PC-9 (cell line): ENCODE measurements at regions not wholly inside any gene's neighbourhood (a gene's known extent, or its start where the extent isn't known, plus 50 kb on each side); places are given as distances from the start of the nearest gene placed in this dataset.

Source experiments
- BruUV-seq: library from RNA; stranded (reverse); fragments of 400-500 nt; replicated peaks from 2 replicates; lab custom pipeline; 2021; lab: Mats Ljungman, UMichigan
- CTCF ChIA-PET: fragments of 300-600 bp; sonication (Branson Sonifier 250); formaldehyde crosslinking; loops from one replicate; lab custom pipeline; 2022; ENCODE audit warnings: antibody characterized with exemption; lab: Charles Lee
- POLR2A ChIA-PET: fragments of 300-600 bp; sonication (Branson Sonifier 250); formaldehyde crosslinking; loops from one replicate; lab custom pipeline; 2022; ENCODE audit warnings: antibody characterized with exemption; ENCODE audit not compliant: unreplicated experiment; lab: Charles Lee
- DNase-seq, 2 experiments: peaks; one replicate each; pipeline versions ENCODE4 v3.0.0 to v3.0.0-alpha.2; 2015 to 2022; ENCODE audit warnings: mixed read lengths in 1 of 2
- H2AFZ ChIP-seq: fragments of 200-600 bp; sonication (generic); 2 replicates; pipeline ENCODE4 v1.8.1; 2017; ENCODE audit warnings: antibody characterized with exemption
- H3F3A ChIP-seq: fragments of 200-600 bp; sonication (generic); 2 replicates; pipeline ENCODE4 v1.8.1; 2017; ENCODE audit warnings: antibody characterized with exemption, mild to moderate bottlenecking, low read depth; ENCODE audit not compliant: insufficient read depth
- H3K27ac ChIP-seq: fragments of 200-600 bp; sonication (generic); 2 replicates; pipeline ENCODE4 v1.6.1; 2016; ENCODE audit warnings: mixed run types
- H3K27me3 ChIP-seq: fragments of 200-600 bp; sonication (generic); 2 replicates; pipeline ENCODE4 v1.6.1; 2016; ENCODE audit warnings: low read depth, mixed run types; ENCODE audit not compliant: insufficient read depth
- H3K36me3 ChIP-seq: fragments of 200-600 bp; sonication (generic); 2 replicates; pipeline ENCODE4 v1.6.1; 2016; ENCODE audit warnings: low read depth, mixed run types
- H3K4me1 ChIP-seq: fragments of 200-600 bp; sonication (generic); replicated peaks from 2 replicates; pipeline ENCODE4 v1.6.1; 2016; ENCODE audit warnings: mixed run types; ENCODE audit not compliant: insufficient read depth
- H3K4me2 ChIP-seq: fragments of 200-600 bp; sonication (generic); 2 replicates; pipeline ENCODE4 v1.6.1; 2017; ENCODE audit warnings: mixed run types
- H3K4me3 ChIP-seq: fragments of 200-600 bp; sonication (generic); 2 replicates; pipeline ENCODE4 v1.6.1; 2016; ENCODE audit warnings: mixed run types
- H3K79me2 ChIP-seq: fragments of 200-600 bp; sonication (generic); 2 replicates; pipeline ENCODE4 v1.6.1; 2017; ENCODE audit warnings: low read depth, mixed run types
- H3K9me2 ChIP-seq: fragments of 200-600 bp; sonication (generic); 2 replicates; pipeline ENCODE4 v1.8.1; 2017; ENCODE audit warnings: mild to moderate bottlenecking; ENCODE audit not compliant: insufficient read depth
- H3K9me3 ChIP-seq: fragments of 200-600 bp; sonication (generic); 2 replicates; pipeline ENCODE4 v1.8.1; 2016; ENCODE audit warnings: low read depth; ENCODE audit not compliant: insufficient read depth
- H4K20me1 ChIP-seq: fragments of 200-600 bp; sonication (generic); 2 replicates; pipeline ENCODE4 v1.8.1; 2017; ENCODE audit not compliant: insufficient read depth
- CTCF ChIP-seq: fragments of 200-600 bp; sonication (generic); conservative IDR thresholded peaks from 2 replicates; pipeline ENCODE4 v1.6.1; 2017; ENCODE audit warnings: mixed run types, antibody characterized with exemption, mild to moderate bottlenecking, moderate library complexity
- EZH2 ChIP-seq: fragments of 200-600 bp; sonication (generic); IDR thresholded peaks from 2 replicates; pipeline ENCODE4 v1.8.0; 2017; ENCODE audit warnings: antibody characterized with exemption, low read depth
- intact Hi-C: fragments of 100-400 bp; cut with micrococcal nuclease; formaldehyde crosslinking; loops from one replicate; pipeline ENCODE4 v1.10.0; 2022; ENCODE audit not compliant: unreplicated experiment

- TF ChIP-seq EZH2 (no peak), CTCF (no peak)
- H3K79me2 ChIP-seq: no peaks in the 10 kb centered on the region
- no peaks in the 10 kb centered on the region for H3K9me2 ChIP-seq
- BruUV-seq: no TSS peak
- DNase-seq: no peak
- H3K27me3 ChIP-seq: no peaks in the 10 kb centered on the region
- H4K20me1 ChIP-seq: no peaks in the 10 kb centered on the region
- no peaks in the 10 kb centered on the region for H3K36me3 ChIP-seq
- intact Hi-C loops: no loop called here
- no peak overlapping the region for H3K4me3 ChIP-seq
- H3K4me2 ChIP-seq: no peak overlapping the region
- no peak overlapping the region for H2AFZ ChIP-seq
- no peaks in the 10 kb centered on the region for H3K4me1 ChIP-seq
- ChIA-PET POLR2A (no interaction called here), CTCF (no interaction called here)
- no peaks in the 10 kb centered on the region for H3F3A ChIP-seq
- H3K27ac ChIP-seq: no peak overlapping the region
- H3K9me3 ChIP-seq: no peaks in the 10 kb centered on the region
Observed at GRCh38 chr4:101701551-101701950, 89.0 kb upstream of the BANK1 start.

DNA sequence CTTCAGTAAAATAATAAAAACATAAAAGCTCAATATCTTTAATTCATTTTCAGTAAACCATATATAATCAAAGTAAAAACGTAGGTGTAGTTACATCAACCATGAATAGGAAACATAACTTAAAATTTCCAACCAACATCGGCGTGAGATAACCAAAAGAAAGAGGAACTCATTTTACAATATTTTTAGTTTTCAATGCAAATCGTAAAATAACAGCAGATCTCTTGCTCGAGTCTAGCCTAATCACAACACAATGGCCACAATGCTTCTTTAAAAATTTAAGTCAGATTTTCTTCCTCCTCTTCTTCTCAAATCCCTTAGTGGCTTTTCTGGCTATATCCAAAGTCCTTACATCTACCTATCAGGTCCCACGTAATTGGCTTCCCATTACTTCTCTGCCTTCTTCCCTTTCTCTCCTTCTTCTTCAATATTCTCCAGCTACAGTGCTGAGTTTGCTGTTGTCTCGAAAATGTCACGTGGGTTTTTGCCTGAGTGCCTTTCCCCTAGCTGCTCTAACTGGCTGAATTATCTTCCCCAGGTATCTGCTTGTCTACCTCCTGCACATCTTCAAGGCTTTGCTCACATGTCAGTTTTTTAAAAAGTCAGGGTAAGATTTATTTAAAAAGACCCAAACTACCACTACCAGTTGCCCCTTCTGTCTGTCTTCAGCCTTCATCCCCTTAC, 90.9 kb upstream of the BANK1 start:
- BruUV-seq: no TSS peak
- POLR2A ChIA-PET: no interaction called here

DNA sequence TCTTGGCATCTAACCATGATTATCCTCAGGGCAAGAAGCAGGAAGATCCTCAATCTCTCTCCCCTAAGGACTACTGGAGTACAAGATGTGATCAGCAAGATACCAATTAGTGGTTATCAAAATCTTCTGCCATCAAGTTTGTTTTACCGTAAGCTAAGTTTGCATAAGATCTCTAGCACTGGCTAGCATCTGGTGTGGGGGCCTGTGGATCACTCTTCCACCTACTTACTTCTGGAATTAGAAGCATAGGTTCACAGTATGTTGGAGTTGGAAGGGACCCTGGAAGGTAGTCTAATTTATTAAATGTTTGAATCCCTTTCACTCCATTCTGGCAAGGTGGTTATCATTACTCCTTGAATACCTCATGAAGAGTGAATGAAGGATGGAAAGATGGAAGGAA, 93.3 kb upstream of the BANK1 start:
- no peak overlapping the region for H2AFZ ChIP-seq
- H3F3A ChIP-seq: peaks cover 4% of the 10 kb centered on the region; the same call in 1 of the 2 replicates
- no peaks in the 10 kb centered on the region for H3K9me3 ChIP-seq
- ChIA-PET CTCF (no interaction called here), POLR2A (no interaction called here)
- no peaks in the 10 kb centered on the region for H3K27me3 ChIP-seq
- H3K9me2 ChIP-seq: no peaks in the 10 kb centered on the region
- no peak for TF ChIP-seq CTCF
- DNase-seq: no peak
- H3K27ac ChIP-seq: no peak overlapping the region
- H3K79me2 ChIP-seq: no peaks in the 10 kb centered on the region
- H3K36me3 ChIP-seq: no peaks in the 10 kb centered on the region
- BruUV-seq: no TSS peak
- no peak overlapping the region for H3K4me3 ChIP-seq
- peaks cover 12% of the 10 kb centered on the region; the same call in 1 of the 2 replicates for H3K4me1 ChIP-seq
- intact Hi-C loops: no loop called here
- H3K4me2 ChIP-seq: no peak overlapping the region
- no peaks in the 10 kb centered on the region for H4K20me1 ChIP-seq

More for the DNA sequence above, 90.9 kb upstream of the BANK1 start:
- CTCF ChIA-PET: no interaction called here
- Histone ChIP-seq H3K9me3 (no peaks in the 10 kb centered on the region), H3K36me3 (no peaks in the 10 kb centered on the region), H3K4me3 (no peak overlapping the region), H3K79me2 (no peaks in the 10 kb centered on the region), H4K20me1 (no peaks in the 10 kb centered on the region), H3K4me1 (0 out of 2 replicates have a peak, but pooled peaks cover under 1% of the 10 kb centered on the region), H3K27me3 (no peaks in the 10 kb centered on the region), H3K9me2 (no peaks in the 10 kb centered on the region), H3K27ac (no peak overlapping the region), H2AFZ (no peak overlapping the region), H3F3A (no peaks in the 10 kb centered on the region), H3K4me2 (no peak overlapping the region)
- TF ChIP-seq CTCF (no peak), EZH2 (no peak)
- no peak for DNase-seq
- intact Hi-C loops: no loop called here
